ENCODE measurements at regions not wholly inside any gene's neighbourhood (a gene's known extent, or its start where the extent isn't known, plus 50 kb on each side); places are given as distances from the start of the nearest gene placed in this dataset.

DNA sequence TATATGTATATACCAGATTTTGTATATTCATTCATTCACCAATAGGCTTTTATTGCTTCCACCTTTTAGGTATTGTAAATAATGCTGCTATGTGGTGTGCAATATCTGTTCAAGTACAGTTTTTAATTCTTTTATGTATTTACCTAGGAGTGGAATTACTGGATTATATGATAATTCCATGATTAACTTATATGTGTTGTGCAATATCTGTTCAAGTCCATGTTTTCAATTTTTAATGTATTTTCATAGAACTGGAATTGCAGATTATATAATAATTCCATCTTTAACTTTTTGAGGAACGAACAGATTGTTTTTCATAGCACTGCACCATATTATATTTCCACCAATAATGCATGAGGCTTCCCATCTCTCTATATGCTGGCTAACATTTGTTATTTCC, 50.6 kb upstream of the L3MBTL4 start:
- DNase-seq, result no peak

DNA sequence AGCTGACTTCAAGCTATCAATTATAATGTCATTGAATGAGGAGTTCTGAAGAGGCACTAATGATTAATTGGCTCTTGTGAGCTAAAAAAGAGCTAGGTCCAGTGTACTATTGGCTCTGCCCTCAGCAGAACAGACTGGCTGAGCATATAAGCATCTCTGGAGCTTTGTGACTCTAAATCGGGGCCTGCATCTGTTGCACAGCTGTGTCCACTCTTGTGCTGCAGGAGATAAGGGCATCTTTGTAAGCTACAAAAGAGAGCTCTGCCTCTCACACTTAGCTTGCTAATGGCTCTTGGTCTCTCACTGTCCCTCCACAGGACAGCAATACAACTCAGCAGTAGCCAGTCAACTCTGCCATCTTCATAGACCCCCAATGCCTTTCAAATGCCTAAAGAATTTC, 61.5 kb upstream of the L3MBTL4 start:
- DNase-seq, result no peak

DNA sequence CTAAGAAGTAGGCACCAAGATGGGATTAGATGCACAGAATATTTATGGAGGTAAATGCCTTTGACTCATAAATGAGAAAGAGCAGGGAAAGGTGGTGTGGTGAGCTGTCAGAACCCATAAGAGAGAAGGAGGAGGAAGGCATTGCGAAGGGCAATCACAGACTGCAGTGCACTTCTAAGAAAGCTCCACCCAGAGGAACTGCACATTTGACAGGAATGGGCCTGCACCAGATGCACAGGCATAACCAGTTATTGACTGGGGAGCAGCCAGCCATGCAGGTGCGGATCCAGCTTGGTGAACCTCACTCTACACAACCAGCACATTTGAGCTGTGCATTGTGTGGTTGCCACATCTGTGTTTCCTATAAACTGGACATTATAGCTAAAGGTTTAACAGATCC, 62.2 kb upstream of the L3MBTL4 start:
- no peak for DNase-seq

DNA sequence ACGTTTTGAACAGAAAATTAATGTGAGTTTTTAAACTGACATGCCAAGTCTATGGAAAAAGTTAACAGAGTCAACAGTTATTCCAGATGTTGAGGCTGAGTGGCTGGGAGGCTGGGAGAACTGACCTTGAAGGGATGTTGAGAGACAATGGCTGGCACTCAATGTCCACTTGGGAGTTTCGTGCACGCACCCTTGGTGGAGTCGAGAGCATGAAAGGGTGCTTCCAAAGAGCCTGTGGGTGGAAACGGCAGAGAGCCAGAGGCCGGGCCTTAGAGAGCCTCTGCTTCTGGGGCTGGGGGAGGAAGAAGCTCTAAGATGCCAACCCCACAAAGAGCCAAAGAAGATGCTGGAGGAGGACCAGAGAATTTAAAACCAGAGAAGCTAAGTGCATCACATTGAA, 63.4 kb upstream of the L3MBTL4 start:
- DNase-seq, result no peak

DNA sequence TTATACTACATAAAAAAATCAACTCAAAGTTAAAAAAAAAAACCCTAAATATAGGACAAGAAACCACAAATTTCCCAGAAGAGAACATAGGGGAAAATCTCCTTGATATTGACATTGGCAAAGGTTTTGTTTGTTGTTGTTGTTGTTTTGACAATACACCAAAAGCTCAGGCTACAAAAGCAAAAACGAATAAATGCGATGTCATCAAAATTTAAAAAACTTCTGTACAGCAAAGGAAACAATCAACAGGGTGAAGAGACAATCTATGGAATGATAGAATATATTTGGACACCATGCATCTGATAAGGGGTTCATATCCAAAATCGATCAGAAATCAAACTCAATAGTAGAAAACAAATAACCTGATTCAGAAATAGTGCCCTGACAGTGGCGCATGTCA, 65.0 kb upstream of the L3MBTL4 start:
- DNase-seq, result no peak

DNA sequence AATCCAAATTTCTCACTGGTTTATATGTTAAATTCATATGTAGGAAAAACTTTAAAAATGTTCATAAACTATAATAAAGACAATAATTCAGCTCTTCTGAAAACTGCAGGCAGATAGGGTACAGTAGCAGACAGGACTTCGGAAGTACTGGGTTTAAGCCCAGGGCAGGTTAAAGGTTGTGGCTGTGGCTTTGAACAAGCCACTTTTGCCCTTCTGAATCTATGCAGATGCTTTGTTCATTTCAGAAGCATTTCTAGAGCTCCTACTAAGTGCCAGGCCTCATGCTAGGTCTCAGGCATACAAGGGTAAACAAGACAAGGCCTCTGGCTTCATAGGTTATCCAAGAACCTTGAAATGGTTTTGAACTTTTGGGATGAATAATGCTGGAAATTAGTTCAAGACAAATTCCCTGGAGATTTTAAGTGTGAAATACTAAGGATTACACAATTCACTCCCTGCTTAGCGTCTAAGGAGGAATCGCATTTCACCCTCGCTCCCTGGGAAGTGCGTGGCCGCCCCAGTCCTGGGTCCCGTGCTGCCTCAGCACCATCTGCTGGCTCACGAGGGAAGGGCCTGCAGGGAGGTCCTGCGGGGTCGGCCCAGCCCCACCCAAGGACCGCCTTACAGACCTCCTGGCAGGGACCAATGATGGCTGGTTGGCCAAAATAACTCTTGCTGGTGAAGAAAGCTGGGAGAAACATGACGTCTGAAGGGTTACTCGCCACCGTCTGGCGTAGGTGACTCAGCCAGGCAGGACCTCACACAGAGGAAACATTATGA, 67.7 kb upstream of the L3MBTL4 start:
- DNase-seq, result peak; percentile 58

DNA sequence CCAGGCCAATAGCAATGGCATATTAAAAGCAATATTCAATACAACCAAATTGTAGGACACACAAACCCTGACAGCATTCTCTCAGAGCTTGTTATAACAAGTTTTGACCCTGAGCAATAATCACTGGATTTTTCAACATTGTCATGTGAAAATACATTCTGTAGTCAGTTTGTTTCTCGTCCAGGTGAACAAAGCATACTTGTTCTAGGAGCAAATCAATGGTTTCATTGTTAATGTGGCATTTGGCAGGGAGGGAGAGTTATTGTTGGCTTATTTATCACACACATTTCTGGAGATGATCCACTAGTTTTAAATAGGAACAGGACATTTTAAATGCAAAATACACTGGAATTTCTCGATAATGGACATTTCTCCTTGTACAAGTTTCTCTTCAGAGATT, 69.9 kb upstream of the L3MBTL4 start:
- DNase-seq, result no peak

DNA sequence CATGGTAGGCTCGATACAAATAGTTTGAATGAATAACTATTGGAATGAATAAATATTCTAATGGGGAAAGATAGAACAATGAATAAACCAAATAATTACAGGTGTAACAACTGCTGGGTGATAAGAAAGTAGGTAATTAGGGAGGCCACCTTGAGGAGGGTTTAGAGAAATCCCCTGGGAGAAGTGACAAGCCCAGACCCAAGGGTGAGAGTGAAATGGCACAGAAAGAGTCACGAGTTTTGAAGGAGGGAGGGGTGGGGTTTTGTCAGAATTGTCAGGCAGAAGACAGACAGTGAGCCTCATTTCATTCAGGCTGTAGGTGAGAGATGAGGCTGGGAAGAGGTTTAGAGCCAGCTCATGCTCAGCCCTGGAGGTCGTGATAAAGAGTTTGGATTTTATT, 71.6 kb upstream of the L3MBTL4 start:
- no peak for DNase-seq

DNA sequence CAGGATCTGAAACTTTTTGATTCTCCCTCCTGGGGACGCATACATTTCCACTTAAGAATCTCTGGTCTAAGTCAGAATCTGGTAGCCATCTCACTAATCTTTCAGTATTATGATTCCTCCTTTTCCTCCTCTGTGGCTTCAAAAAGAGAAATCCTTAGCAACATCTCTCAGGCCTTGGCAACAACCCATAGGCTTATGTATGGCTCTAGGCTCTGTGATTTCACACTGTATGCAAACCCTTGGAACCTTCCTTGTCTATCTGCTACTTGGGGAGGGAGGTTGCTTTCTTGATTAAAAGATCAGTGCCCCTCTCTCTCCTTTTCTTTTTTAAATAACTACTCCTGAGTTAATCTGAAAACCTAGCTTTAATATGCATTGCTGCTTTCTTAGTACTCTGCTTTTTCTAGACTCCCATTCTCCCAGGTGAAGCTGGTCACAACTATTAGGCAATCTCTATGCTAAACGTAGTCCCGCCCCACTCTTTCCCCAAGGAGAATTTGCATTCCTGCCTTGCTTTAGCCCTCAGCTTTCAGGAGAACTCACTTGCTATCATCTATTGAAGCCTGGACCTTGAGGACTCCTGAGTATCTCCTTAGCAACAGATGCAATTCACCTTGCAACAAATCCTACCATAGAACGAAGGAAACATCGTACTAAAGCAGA, 72.2 kb upstream of the L3MBTL4 start:
- DNase-seq, result no peak

DNA sequence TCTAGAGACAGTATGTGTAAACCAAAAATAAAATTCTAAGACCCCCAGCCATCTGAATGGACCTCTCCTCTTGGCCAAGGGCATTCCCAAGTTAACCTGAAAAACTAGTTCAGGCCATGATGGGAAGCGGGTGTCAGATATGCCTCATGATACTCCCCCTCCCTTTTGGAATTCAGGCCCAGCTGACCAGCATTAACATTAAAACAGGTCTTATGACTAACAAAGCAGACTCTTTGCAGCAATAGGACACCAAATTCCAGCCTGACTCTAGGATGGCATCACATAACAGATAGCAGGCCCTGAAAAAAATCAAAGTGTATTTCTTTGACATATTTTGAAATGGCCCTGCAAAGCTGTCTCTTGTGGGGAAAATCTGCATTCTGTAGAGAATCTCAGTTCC, 73.3 kb upstream of the L3MBTL4 start:
- DNase-seq, result no peak

DNA sequence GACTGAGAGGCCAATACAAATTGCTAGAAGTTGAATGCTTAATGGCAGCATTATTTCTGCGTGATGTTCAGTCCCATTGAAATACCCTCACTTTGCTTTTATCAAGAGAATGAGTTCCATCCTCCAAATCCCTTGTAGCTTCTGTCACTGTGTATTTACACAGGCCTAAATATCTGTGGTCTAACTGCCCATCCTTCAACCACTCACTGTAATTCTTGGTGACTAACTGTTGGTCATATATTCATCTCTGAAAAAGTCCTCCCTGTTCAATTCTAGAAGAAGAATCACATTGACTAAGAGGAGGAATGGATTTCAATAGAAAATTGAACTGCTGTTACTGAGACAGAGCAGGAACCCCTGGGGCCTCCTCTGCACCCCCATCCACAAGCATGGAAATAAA, 74.2 kb upstream of the L3MBTL4 start:
- DNase-seq, result no peak

DNA sequence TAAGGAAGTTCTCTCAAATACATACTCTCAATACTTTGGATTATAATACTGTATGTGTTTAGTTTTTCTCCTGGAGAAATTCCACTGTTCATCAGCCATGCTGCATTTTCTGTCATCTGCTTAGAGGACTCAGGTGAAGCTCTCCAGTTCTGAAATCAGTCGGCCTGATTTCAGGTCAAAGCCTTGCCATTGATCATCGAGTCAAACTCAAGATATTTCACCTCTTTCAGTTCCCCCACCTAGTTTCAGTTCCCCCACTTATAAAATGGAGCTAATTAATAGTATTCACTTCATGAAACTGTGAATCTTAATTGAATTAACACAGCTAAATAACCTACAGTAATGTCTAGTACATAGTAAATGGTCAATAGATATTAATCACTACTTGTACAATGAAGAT, 75.3 kb upstream of the L3MBTL4 start:
- no peak for DNase-seq

DNA sequence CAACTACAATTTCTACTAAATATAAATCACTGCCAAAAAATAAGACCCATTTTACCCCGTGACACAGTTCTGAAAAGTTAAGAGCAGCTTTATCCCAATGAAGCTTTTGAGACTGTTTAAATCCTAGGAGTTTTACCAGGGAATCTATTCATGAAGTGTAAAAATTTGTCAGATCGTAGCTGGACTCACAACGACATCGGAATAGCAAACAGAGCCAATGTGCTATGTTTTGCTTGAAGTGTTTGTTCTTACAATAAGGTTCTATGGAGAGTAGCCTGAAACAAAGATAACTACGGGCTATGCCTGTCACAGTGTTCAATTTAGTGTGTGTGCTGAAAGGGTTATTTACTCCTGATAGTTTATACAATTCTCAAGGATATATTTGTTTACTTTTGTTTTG, 78.5 kb upstream of the L3MBTL4 start:
- DNase-seq, result no peak

DNA sequence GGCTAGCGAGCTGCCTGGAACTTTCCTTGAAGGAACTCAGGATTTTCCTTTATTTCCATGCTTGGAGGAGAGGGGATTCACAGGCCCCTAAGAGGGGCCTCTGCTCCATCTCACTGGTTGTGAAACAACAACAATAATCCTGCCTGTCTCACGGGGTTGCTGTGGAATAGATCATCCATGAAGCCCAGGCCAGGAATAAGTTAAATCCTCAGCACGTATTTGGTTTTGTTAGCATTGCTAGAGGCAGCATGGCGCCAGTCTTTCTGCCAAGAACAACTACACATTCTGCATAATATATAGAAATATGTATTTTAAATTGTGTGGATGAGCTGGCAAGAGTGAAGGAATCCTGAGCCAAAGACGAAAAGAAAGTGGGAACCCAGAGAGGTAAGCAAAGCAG, 80.8 kb upstream of the L3MBTL4 start:
- no peak for DNase-seq

DNA sequence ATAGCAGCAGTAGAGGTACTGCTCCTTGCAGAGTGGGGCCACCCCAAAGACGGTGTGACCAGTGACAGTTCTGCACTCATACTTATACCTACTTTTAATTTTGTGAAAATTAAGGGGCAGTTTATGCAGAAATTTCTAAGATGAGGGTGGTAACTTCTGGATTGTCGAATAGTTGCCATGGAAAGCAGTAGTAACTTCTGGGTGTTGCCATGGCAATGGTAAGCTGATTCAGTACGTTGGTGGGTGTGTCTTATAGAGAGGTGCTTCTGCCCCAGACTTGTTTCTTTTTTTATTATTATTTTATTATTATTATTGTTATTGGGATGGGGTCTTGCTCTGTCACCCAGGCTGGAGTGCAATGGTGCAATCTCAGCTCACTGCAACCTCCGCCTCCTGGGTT, 82.8 kb upstream of the L3MBTL4 start:
- no peak for DNase-seq

DNA sequence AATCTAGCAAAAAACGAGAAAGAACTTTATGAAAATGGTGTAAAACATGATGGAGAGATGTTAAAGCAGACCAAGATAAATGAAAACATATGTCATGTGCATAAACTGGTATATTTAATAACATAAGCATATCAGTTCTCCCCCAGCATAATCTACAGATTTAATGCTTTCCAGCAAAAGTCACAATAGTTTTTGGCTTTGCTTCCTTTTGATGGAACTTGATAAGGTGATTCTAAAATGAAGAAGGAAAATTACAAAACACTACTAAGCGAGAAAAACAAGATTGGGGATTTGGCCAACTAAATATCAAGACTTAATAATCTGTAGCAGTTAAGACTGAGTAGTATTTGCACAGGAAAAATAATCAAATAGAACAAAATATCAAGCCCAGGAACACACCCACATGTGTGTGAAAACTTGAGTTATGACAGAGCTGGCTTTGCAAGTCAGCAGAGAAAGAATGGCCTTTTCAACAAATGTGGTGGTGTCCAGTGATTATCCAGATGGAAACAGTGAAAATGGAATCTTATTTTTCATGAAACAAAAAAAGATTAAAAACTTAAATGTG, 83.7 kb upstream of the L3MBTL4 start:
- DNase-seq, result no peak

DNA sequence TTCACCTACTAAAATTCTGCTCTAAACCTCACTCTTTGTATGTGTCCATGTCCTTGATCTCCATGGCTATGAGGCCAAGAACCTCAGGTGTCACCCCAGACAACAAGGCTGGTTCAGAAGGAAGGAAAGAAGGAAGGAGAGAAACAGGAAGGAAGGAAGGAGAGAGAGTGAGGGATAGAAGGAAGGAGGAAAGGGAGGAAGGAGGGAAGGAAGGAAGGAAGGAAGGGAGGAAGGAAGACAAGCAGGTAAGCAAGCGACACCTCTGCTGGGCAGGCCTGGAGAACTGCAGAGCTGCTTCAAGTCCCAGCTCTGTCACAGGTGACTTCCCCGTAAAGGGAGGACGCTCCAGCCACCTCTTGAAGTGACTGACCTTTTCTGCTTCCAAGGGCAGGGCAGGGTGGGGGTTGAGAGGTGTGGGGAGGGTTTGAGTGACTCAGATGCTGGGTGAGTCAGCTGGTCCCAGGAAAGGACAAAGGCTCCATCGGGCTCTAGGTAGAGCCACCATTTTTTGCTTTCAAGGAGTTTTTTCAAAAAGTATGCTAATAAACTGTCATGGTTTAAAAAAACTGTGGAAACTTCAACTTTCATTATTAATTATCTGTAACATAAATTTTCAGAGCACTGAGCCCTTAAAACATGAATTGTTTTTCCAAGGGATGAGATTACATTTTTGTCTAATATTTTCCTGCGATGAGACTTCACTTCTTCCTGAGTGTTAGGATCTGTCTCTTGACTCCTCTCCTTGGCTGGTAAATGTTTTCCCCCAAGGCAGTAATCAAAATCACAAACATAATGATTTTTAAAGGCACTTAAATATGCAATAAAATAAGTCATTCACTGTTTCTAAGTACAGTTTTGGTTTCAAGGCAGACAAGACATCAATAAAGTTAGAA, 90.1 kb upstream of the L3MBTL4 start:
- DNase-seq, result no peak

DNA sequence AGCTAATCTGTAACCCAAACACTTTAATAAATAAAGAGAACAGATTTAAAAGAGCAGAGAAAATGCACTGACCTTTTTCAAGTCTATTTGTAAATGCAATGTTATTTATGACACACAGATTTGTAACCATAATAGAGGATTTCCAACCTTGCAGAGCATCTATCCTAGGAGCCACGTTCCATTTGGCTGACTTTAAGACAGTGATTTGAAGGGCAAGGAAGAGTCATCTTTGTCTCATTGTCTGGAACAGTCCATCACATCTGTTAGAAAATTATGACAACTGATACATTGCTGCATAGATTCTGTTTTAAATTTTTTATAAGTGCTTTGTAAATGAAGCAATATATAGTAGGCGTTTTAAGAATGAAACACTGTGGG, 90.8 kb upstream of the L3MBTL4 start:
- DNase-seq, result no peak

DNA sequence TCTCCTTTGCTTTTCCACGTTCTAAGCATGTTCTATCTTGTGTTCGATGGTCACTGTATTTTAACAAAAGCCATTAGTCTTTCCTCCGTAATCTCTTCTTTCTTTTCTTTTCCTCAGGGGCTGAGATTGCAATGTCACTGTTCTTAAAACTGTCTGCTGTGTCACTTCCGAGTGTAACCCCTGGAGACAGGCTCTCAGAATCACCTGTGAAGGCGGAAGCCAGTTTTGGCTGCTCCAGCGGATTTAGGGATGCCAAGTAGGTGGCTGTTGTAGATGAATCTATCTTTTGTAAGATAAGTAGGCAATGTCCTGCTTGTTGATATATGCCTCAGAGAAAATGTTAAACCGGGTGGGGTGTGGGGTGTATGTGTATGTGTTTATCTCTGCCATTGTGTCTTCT, 94.7 kb upstream of the L3MBTL4 start:
- no peak for DNase-seq

DNA sequence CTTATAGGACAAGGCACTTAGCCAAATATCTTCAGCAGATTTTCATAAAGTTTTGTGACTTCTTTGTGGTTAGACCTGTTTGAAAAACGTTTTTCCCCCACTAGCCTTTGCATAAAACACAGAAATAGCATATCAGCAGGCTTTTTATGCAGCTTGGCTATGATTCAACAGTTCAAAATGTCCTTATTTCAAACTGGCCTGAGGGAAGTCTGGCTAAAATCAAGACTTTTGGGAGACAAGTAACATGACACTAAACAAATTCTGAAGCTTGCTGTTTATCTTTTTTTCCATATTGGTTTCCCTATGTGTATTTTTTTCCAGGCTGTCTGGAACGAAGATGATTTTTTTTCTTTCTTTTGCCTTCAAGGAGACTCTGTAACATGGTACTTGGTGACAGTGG, 95.1 kb upstream of the L3MBTL4 start:
- DNase-seq, result no peak

DNA sequence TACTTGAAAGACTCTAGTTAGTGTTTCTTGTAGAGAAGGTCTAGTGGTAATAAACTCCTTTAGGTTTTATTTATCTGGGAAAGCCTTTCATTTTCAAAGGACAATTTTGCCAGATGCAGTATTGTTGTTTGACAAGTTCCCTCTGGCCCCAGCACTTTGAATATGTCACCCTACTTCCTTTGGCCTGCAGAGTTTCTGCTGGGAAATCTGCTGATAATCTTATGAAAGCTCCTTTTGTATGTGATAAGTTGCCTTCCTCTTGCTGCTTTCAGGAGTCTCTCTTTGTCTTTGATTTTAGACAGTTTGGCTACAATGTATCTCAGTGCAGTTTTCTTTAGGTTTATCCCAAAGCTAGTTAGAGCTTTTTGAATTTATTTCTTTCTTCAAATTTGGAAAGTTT, 106.2 kb upstream of the L3MBTL4 start:
- no peak for DNase-seq

DNA sequence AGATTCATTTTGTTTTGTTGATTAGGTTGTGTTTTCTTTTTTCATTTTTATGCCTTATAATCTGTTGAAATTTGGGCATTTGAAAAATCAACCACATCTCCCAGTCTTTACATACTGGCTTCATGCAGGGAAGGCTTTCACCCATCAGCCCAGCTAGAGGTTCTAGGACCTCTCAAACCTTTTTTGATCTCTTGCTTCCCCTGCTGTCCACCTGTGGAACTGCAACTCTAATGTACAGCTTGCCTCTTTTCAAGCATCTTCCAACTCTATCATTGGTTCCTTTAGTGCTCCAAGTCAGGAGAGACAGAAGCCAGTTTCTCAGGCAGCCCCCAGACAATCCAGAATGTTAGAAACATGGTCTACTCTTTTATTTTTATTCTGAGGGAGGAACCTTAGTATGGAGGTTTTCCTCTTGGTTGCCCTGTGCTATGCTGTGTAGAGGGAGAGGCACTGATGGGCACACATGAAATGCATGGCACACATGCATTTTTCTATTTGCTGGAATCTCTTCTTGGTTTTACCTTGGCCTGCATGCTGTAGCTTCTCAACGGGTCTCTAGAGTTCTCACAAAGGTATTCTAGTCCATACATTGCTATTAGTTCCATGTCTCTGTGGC, 107.2 kb upstream of the L3MBTL4 start:
- peak; percentile 4 for DNase-seq

DNA sequence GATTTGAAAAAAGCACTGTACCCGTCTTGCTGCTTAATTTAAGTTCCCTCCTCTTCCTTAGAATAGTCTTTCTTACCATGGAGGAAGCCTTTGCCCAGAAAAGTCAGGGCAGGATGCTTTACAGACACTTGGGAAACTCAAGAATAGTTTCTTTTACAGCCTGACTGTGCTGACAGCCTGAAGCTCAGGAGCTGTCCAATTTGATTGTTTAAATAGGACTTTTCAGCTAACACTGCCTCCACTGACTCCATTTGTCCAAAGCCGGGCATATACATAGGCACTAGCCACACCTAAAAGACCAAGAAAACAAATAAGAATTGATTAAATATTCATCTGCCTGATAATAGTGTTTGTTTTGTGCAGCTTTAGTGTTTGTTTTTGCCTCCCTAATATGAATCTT, 110.9 kb upstream of the L3MBTL4 start:
- DNase-seq, result no peak

Data from T1000 (cell line).